Activated CD4-positive, alpha-beta T cell treated with anti-CD3 and anti-CD28 coated beads for 36 hours (primary cell): ENCODE measurements at regions not wholly inside any gene's neighbourhood (a gene's known extent, or its start where the extent isn't known, plus 50 kb on each side); places are given as distances from the start of the nearest gene placed in this dataset.
"Not testable (repeated sequence)": the region's sequence is repeated elsewhere in the genome, so short reads cannot be mapped to it uniquely, and the experiment has no call there.

Experiments
- ATAC-seq: fragments of 200-7000 bp; cut with Tn5 transposase; one replicate; pipeline ENCODE4 v1.10.0; 2021; ENCODE audit warnings: mild to moderate bottlenecking, moderate library complexity
- CTCF ChIA-PET: fragments of 350-600 bp; sonication (Branson Sonifier 250); formaldehyde crosslinking; loops from one replicate; lab custom pipeline; 2021; ENCODE audit warnings: antibody characterized with exemption; lab: Charles Lee
- POLR2A ChIA-PET: fragments of 350-600 bp; sonication (Branson Sonifier 250); formaldehyde crosslinking; loops from one replicate; lab custom pipeline; 2021; ENCODE audit warnings: antibody characterized with exemption, inconsistent platforms; lab: Charles Lee
- DNase-seq: peaks from one replicate; pipeline ENCODE4 v3.0.0-alpha.2; 2020
- H3K27ac Mint-ChIP-seq: one replicate; pipeline ENCODE4 v1.8.0; 2021; ENCODE audit warnings: mixed read lengths
- H3K27me3 Mint-ChIP-seq: one replicate; pipeline ENCODE4 v1.8.0; 2021; ENCODE audit warnings: mixed read lengths
- H3K36me3 Mint-ChIP-seq: one replicate; pipeline ENCODE4 v1.8.0; 2021; ENCODE audit warnings: low read depth, mixed read lengths
- H3K4me1 Mint-ChIP-seq: one replicate; pipeline ENCODE4 v1.8.0; 2021; ENCODE audit warnings: mixed read lengths
- H3K4me3 Mint-ChIP-seq: one replicate; pipeline ENCODE4 v1.8.0; 2021; ENCODE audit warnings: mild to moderate bottlenecking, moderate library complexity, mixed read lengths
- H3K9me3 Mint-ChIP-seq: one replicate; pipeline ENCODE4 v1.8.0; 2021; ENCODE audit warnings: low read depth, mixed read lengths
- intact Hi-C, 2 experiments: fragments of 100-400 bp; cut with DNase I in 1 of 2; cut with micrococcal nuclease in 1 of 2; formaldehyde crosslinking; loops; one replicate each; pipeline versions ENCODE4 v1.14.2 to v1.15.1; 2022 to 2024; cut with DNase I, micrococcal nuclease

GRCh38 chr5:120326651-120327050 lies 137.4 kb upstream of the PRR16 start:
- Mint-ChIP-seq H3K27me3 (no peaks in the 10 kb centered on the region), H3K9me3 (no peaks in the 10 kb centered on the region), H3K36me3 (no peaks in the 10 kb centered on the region), H3K27ac (no peak overlapping the region), H3K4me1 (no peaks in the 10 kb centered on the region), H3K4me3 (no peak overlapping the region)
- POLR2A ChIA-PET, result no interaction called here
- DNase-seq (no peak), ATAC-seq (no peak)
- CTCF ChIA-PET, result no interaction called here
- intact Hi-C loops, result no loop called here

- H3K27ac Mint-ChIP-seq, result no peak overlapping the region
- POLR2A ChIA-PET, result no interaction called here
- intact Hi-C loops, result no loop called here
- H3K27me3 Mint-ChIP-seq, result no peaks in the 10 kb centered on the region
- CTCF ChIA-PET, result no interaction called here
- H3K4me3 Mint-ChIP-seq, result no peak overlapping the region
- H3K9me3 Mint-ChIP-seq, result no peaks in the 10 kb centered on the region
- no peaks in the 10 kb centered on the region for H3K4me1 Mint-ChIP-seq
- DNase-seq, result no peak
- no peaks in the 10 kb centered on the region for H3K36me3 Mint-ChIP-seq
- no peak for ATAC-seq
These were observed 136.9 kb upstream of the PRR16 start for GRCh38 chr5:120327180-120327579.

GRCh38 chr5:120329095-120329494 lies 135.0 kb upstream of the PRR16 start:
- intact Hi-C loops, result no loop called here

GRCh38 chr5:120330558-120330957 lies 133.5 kb upstream of the PRR16 start:
- ChIA-PET POLR2A (no interaction called here), CTCF (no interaction called here)
- ATAC-seq, result no peak
- no peaks in the 10 kb centered on the region for H3K4me1 Mint-ChIP-seq
- no peaks in the 10 kb centered on the region for H3K36me3 Mint-ChIP-seq
- intact Hi-C loops, result no loop called here
- H3K27ac Mint-ChIP-seq, result no peak overlapping the region
- H3K27me3 Mint-ChIP-seq, result no peaks in the 10 kb centered on the region
- H3K4me3 Mint-ChIP-seq, result no peak overlapping the region
- DNase-seq, result no peak
- no peaks in the 10 kb centered on the region for H3K9me3 Mint-ChIP-seq

More at GRCh38 chr5:120329095-120329494, 135.0 kb upstream of the PRR16 start:
- ChIA-PET POLR2A (no interaction called here), CTCF (no interaction called here)
- no peak overlapping the region for H3K4me3 Mint-ChIP-seq
- H3K9me3 Mint-ChIP-seq, result no peaks in the 10 kb centered on the region
- no peaks in the 10 kb centered on the region for H3K36me3 Mint-ChIP-seq
- H3K27ac Mint-ChIP-seq, result no peak overlapping the region
- no peaks in the 10 kb centered on the region for H3K4me1 Mint-ChIP-seq
- ATAC-seq, result no peak
- no peak for DNase-seq
- H3K27me3 Mint-ChIP-seq, result no peaks in the 10 kb centered on the region

- CTCF ChIA-PET, result no interaction called here
- POLR2A ChIA-PET, result no interaction called here
- no peak for ATAC-seq
These were observed 119.9 kb upstream of the PRR16 start for GRCh38 chr5:120344181-120344580.

GRCh38 chr5:120345947-120346346 lies 118.2 kb upstream of the PRR16 start:
- no peak overlapping the region for H3K27ac Mint-ChIP-seq
- H3K27me3 Mint-ChIP-seq, result no peaks in the 10 kb centered on the region
- H3K4me3 Mint-ChIP-seq, result no peak overlapping the region
- CTCF ChIA-PET, result no interaction called here
- intact Hi-C loops, result no loop called here
- no peaks in the 10 kb centered on the region for H3K36me3 Mint-ChIP-seq
- ATAC-seq, result no peak
- DNase-seq, result no peak
- H3K9me3 Mint-ChIP-seq, result no peaks in the 10 kb centered on the region
- POLR2A ChIA-PET, result no interaction called here
- H3K4me1 Mint-ChIP-seq, result no peaks in the 10 kb centered on the region

More at GRCh38 chr5:120344181-120344580, 119.9 kb upstream of the PRR16 start:
- Mint-ChIP-seq H3K36me3 (no peaks in the 10 kb centered on the region), H3K9me3 (no peaks in the 10 kb centered on the region), H3K4me3 (no peak overlapping the region), H3K4me1 (no peaks in the 10 kb centered on the region), H3K27me3 (no peaks in the 10 kb centered on the region), H3K27ac (no peak overlapping the region)
- intact Hi-C loops, result no loop called here
- no peak for DNase-seq

- DNase-seq, ATAC-seq, H3K36me3 Mint-ChIP-seq, H3K9me3 Mint-ChIP-seq, intact Hi-C loops, CTCF ChIA-PET, H3K4me1 Mint-ChIP-seq, POLR2A ChIA-PET, H3K4me3 Mint-ChIP-seq, H3K27me3 Mint-ChIP-seq, H3K27ac Mint-ChIP-seq: not testable (repeated sequence)
These were observed 113.0 kb upstream of the PRR16 start for GRCh38 chr5:120351071-120351470.

- intact Hi-C loops, result no loop called here
- POLR2A ChIA-PET, result no interaction called here
These were observed 110.0 kb upstream of the PRR16 start for GRCh38 chr5:120354126-120354525.

GRCh38 chr5:120358949-120359348 lies 105.2 kb upstream of the PRR16 start:
- H3K4me3 Mint-ChIP-seq, result no peak overlapping the region
- no peak for ATAC-seq
- POLR2A ChIA-PET, result no interaction called here

More at GRCh38 chr5:120354126-120354525, 110.0 kb upstream of the PRR16 start:
- DNase-seq (no peak), ATAC-seq (no peak)
- H3K36me3 Mint-ChIP-seq, result no peaks in the 10 kb centered on the region
- H3K9me3 Mint-ChIP-seq, result no peaks in the 10 kb centered on the region
- CTCF ChIA-PET, result no interaction called here
- H3K27me3 Mint-ChIP-seq, result no peaks in the 10 kb centered on the region
- H3K4me1 Mint-ChIP-seq, result no peaks in the 10 kb centered on the region
- no peak overlapping the region for H3K27ac Mint-ChIP-seq
- H3K4me3 Mint-ChIP-seq, result no peak overlapping the region

GRCh38 chr5:120361941-120362340 lies 102.2 kb upstream of the PRR16 start:
- no peaks in the 10 kb centered on the region for H3K9me3 Mint-ChIP-seq
- intact Hi-C loops, result no loop called here
- ChIA-PET POLR2A (interaction anchor here (0.6 kb wide), 1 partner anchor 894 kb away, joined by 9 read pairs; no protein-coding TSS in a partner anchor), CTCF (no interaction called here)
- DNase-seq (no peak), ATAC-seq (no peak)
- H3K36me3 Mint-ChIP-seq, result no peaks in the 10 kb centered on the region
- no peak overlapping the region for H3K4me3 Mint-ChIP-seq
- H3K27ac Mint-ChIP-seq, result no peak overlapping the region
- H3K27me3 Mint-ChIP-seq, result no peaks in the 10 kb centered on the region
- H3K4me1 Mint-ChIP-seq, result no peaks in the 10 kb centered on the region

More at GRCh38 chr5:120358949-120359348, 105.2 kb upstream of the PRR16 start:
- Mint-ChIP-seq H3K27me3 (no peaks in the 10 kb centered on the region), H3K9me3 (no peaks in the 10 kb centered on the region), H3K36me3 (no peaks in the 10 kb centered on the region), H3K27ac (no peak overlapping the region), H3K4me1 (no peaks in the 10 kb centered on the region)
- intact Hi-C loops, result no loop called here
- DNase-seq, result no peak
- CTCF ChIA-PET, result no interaction called here

GRCh38 chr5:120362426-120362825 lies 101.7 kb upstream of the PRR16 start:
- ATAC-seq (no peak), DNase-seq (no peak)
- POLR2A ChIA-PET, result interaction anchor here (0.6 kb wide), 1 partner anchor 894 kb away, joined by 9 read pairs; no protein-coding TSS in a partner anchor

GRCh38 chr5:120365656-120366446 lies 98.2 kb upstream of the PRR16 start:
- H3K9me3 Mint-ChIP-seq, result no peaks in the 10 kb centered on the region
- CTCF ChIA-PET, result no interaction called here
- ATAC-seq, result no peak
- no peak overlapping the region for H3K4me3 Mint-ChIP-seq
- no peak overlapping the region for H3K27ac Mint-ChIP-seq
- intact Hi-C loops, result no loop called here
- POLR2A ChIA-PET, result no interaction called here
- no peaks in the 10 kb centered on the region for H3K27me3 Mint-ChIP-seq
- H3K4me1 Mint-ChIP-seq, result no peaks in the 10 kb centered on the region
- DNase-seq, result no peak
- no peaks in the 10 kb centered on the region for H3K36me3 Mint-ChIP-seq

More at GRCh38 chr5:120362426-120362825, 101.7 kb upstream of the PRR16 start:
- Mint-ChIP-seq H3K4me3 (no peak overlapping the region), H3K9me3 (no peaks in the 10 kb centered on the region), H3K27ac (no peak overlapping the region), H3K4me1 (no peaks in the 10 kb centered on the region), H3K27me3 (no peaks in the 10 kb centered on the region), H3K36me3 (no peaks in the 10 kb centered on the region)
- CTCF ChIA-PET, result no interaction called here
- intact Hi-C loops, result no loop called here
